DOHH2 (cell line): ENCODE measurements at regions not wholly inside any gene's neighbourhood (a gene's known extent, or its start where the extent isn't known, plus 50 kb on each side); places are given as distances from the start of the nearest gene placed in this dataset.

Experiments
- EZH2phosphoT487 ChIP-seq: fragments of 200-600 bp; sonication (generic); IDR thresholded peaks from 2 replicates; pipeline ENCODE4 v1.6.1; 2017; ENCODE audit warnings: borderline replicate concordance, mild to moderate bottlenecking, antibody characterized with exemption, low read length, moderate library complexity, mixed read lengths
- TF ChIP-seq, protein P1 (sequence below): fragments of 200-600 bp; sonication (generic); IDR thresholded peaks from one replicate; pipeline ENCODE4 v1.5.1; 2014; ENCODE audit warnings: antibody characterized with exemption, mild to moderate bottlenecking, low read depth, low read length; ENCODE audit not compliant: poor library complexity, severe bottlenecking

DNA sequence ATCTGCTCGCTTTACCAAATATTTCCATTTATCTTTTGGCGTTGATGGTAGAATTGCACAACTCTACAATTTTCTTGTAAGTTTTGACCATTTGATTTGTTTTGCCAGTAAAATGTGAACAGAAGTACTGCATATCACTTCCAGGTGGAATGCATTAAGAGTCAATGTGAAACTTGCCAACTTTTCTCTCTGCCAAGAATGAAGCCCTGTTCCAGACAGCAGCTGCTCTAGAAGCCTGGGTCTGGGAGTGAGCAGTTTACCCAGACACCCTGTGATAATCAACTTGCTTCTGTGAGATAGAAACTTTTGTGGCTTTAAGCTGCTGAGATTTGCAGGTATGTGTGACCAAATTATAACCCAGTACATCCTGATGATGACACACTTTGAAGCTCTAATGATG is 115.9 kb upstream of the SYT4 start:
- TF ChIP-seq, protein P1, sequence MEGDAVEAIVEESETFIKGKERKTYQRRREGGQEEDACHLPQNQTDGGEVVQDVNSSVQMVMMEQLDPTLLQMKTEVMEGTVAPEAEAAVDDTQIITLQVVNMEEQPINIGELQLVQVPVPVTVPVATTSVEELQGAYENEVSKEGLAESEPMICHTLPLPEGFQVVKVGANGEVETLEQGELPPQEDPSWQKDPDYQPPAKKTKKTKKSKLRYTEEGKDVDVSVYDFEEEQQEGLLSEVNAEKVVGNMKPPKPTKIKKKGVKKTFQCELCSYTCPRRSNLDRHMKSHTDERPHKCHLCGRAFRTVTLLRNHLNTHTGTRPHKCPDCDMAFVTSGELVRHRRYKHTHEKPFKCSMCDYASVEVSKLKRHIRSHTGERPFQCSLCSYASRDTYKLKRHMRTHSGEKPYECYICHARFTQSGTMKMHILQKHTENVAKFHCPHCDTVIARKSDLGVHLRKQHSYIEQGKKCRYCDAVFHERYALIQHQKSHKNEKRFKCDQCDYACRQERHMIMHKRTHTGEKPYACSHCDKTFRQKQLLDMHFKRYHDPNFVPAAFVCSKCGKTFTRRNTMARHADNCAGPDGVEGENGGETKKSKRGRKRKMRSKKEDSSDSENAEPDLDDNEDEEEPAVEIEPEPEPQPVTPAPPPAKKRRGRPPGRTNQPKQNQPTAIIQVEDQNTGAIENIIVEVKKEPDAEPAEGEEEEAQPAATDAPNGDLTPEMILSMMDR: no peak
- TF ChIP-seq EZH2phosphoT487: no peak
